Central memory CD8-positive, alpha-beta T cell (primary cell): ENCODE measurements at regions not wholly inside any gene's neighbourhood (a gene's known extent, or its start where the extent isn't known, plus 50 kb on each side); places are given as distances from the start of the nearest gene placed in this dataset.

ENCODE experiments used
- ATAC-seq: fragments of 150-1000 bp; cut with Tn5 transposase; replicated peaks from 2 replicates; pipeline ENCODE4 v1.10.0; 2022; ENCODE audit warnings: mild to moderate bottlenecking, moderate FRiP score, moderate number of reproducible peaks; ENCODE audit not compliant: poor library complexity, severe bottlenecking; ENCODE audit errors: extremely low read depth
- DNase-seq, 2 donors: peaks; one replicate each; pipeline ENCODE4 v3.0.0; 2021; ENCODE audit warnings: low spot score in 2 of 2
- H3K27ac Mint-ChIP-seq: one replicate; pipeline ENCODE4 v1.8.0; 2022; ENCODE audit warnings: low read depth, mild to moderate bottlenecking, moderate library complexity, mixed read lengths
- H3K27me3 Mint-ChIP-seq: one replicate; pipeline ENCODE4 v1.8.0; 2022; ENCODE audit warnings: mixed read lengths
- H3K36me3 Mint-ChIP-seq: one replicate; pipeline ENCODE4 v1.8.0; 2022; ENCODE audit warnings: mild to moderate bottlenecking, moderate library complexity, mixed read lengths; ENCODE audit not compliant: insufficient read depth
- H3K4me1 Mint-ChIP-seq: one replicate; pipeline ENCODE4 v1.8.0; 2022; ENCODE audit warnings: mixed read lengths
- H3K4me3 Mint-ChIP-seq: one replicate; pipeline ENCODE4 v1.8.0; 2022; ENCODE audit warnings: mild to moderate bottlenecking, moderate library complexity, mixed read lengths
- H3K9me3 Mint-ChIP-seq: one replicate; pipeline ENCODE4 v1.8.0; 2022; ENCODE audit warnings: mixed read lengths

GRCh38 chr14:48792376-48793024, 793.7 kb downstream of the RPS29 start:
- Mint-ChIP-seq H3K27me3 (no peaks in the 10 kb centered on the region), H3K9me3 (peaks cover 20% of the 10 kb centered on the region), H3K4me3 (no peak overlapping the region), H3K27ac (no peak overlapping the region), H3K36me3 (peaks cover 2% of the 10 kb centered on the region), H3K4me1 (no peaks in the 10 kb centered on the region)
- ATAC-seq (no peak), DNase-seq (no peak)

GRCh38 chr14:48788771-48789170, 797.4 kb downstream of the RPS29 start:
- Mint-ChIP-seq H3K36me3 (no peaks in the 10 kb centered on the region), H3K4me3 (no peak overlapping the region), H3K27me3 (no peaks in the 10 kb centered on the region), H3K9me3 (peaks cover 12% of the 10 kb centered on the region), H3K4me1 (no peaks in the 10 kb centered on the region), H3K27ac (no peak overlapping the region)
- ATAC-seq (no peak), DNase-seq (no peak)

GRCh38 chr14:48786498-48786897, 799.7 kb downstream of the RPS29 start:
- Mint-ChIP-seq H3K4me1 (no peaks in the 10 kb centered on the region), H3K27ac (no peak overlapping the region), H3K36me3 (no peaks in the 10 kb centered on the region), H3K9me3 (peaks cover 18% of the 10 kb centered on the region), H3K4me3 (no peak overlapping the region), H3K27me3 (no peaks in the 10 kb centered on the region)
- ATAC-seq (no peak), DNase-seq (no peak)

GRCh38 chr14:48771717-48772116, 814.5 kb downstream of the RPS29 start:
- no peaks in the 10 kb centered on the region for H3K4me1 Mint-ChIP-seq
- DNase-seq: no peak

GRCh38 chr14:48751293-48751692, 834.9 kb downstream of the RPS29 start:
- H3K27ac Mint-ChIP-seq: no peak overlapping the region
- H3K4me1 Mint-ChIP-seq: no peaks in the 10 kb centered on the region
- H3K4me3 Mint-ChIP-seq: no peak overlapping the region

More at GRCh38 chr14:48771717-48772116, 814.5 kb downstream of the RPS29 start:
- Mint-ChIP-seq H3K4me3 (no peak overlapping the region), H3K27me3 (no peaks in the 10 kb centered on the region), H3K27ac (no peak overlapping the region), H3K9me3 (peaks cover 12% of the 10 kb centered on the region), H3K36me3 (no peaks in the 10 kb centered on the region)
- ATAC-seq: no peak

GRCh38 chr14:48748151-48748675, 838.0 kb downstream of the RPS29 start:
- no peak overlapping the region for H3K4me3 Mint-ChIP-seq
- H3K27me3 Mint-ChIP-seq: no peaks in the 10 kb centered on the region
- H3K36me3 Mint-ChIP-seq: no peaks in the 10 kb centered on the region
- no peaks in the 10 kb centered on the region for H3K4me1 Mint-ChIP-seq
- no peak overlapping the region for H3K27ac Mint-ChIP-seq
- DNase-seq (no peak), ATAC-seq (no peak)
- H3K9me3 Mint-ChIP-seq: peaks cover 16% of the 10 kb centered on the region

More at GRCh38 chr14:48751293-48751692, 834.9 kb downstream of the RPS29 start:
- ATAC-seq (no peak), DNase-seq (no peak)
- H3K27me3 Mint-ChIP-seq: no peaks in the 10 kb centered on the region
- no peaks in the 10 kb centered on the region for H3K36me3 Mint-ChIP-seq
- peaks cover 6% of the 10 kb centered on the region for H3K9me3 Mint-ChIP-seq

GRCh38 chr14:48747561-48748089, 838.6 kb downstream of the RPS29 start:
- DNase-seq: no peak
- Mint-ChIP-seq H3K27me3 (no peaks in the 10 kb centered on the region), H3K27ac (no peak overlapping the region), H3K4me3 (no peak overlapping the region), H3K9me3 (peaks cover 16% of the 10 kb centered on the region), H3K4me1 (no peaks in the 10 kb centered on the region), H3K36me3 (no peaks in the 10 kb centered on the region)
- ATAC-seq: no peak

GRCh38 chr14:48744202-48744601, 842.0 kb downstream of the RPS29 start:
- no peak overlapping the region for H3K27ac Mint-ChIP-seq
- peaks cover 22% of the 10 kb centered on the region for H3K9me3 Mint-ChIP-seq
- no peaks in the 10 kb centered on the region for H3K4me1 Mint-ChIP-seq
- H3K4me3 Mint-ChIP-seq: no peak overlapping the region
- H3K27me3 Mint-ChIP-seq: no peaks in the 10 kb centered on the region
- ATAC-seq (no peak), DNase-seq (no peak)
- H3K36me3 Mint-ChIP-seq: no peaks in the 10 kb centered on the region

GRCh38 chr14:48738186-48738925, 847.8 kb downstream of the RPS29 start:
- Mint-ChIP-seq H3K4me3 (no peak overlapping the region), H3K36me3 (peaks cover 2% of the 10 kb centered on the region), H3K9me3 (peaks cover 13% of the 10 kb centered on the region), H3K4me1 (no peaks in the 10 kb centered on the region), H3K27me3 (no peaks in the 10 kb centered on the region), H3K27ac (no peak overlapping the region)
- ATAC-seq (no peak), DNase-seq (no peak)

GRCh38 chr14:48735607-48736006, 850.6 kb downstream of the RPS29 start:
- Mint-ChIP-seq H3K9me3 (no peaks in the 10 kb centered on the region), H3K27me3 (no peaks in the 10 kb centered on the region)

GRCh38 chr14:48731260-48731659, 854.9 kb downstream of the RPS29 start:
- Mint-ChIP-seq H3K36me3 (no peaks in the 10 kb centered on the region), H3K27ac (no peak overlapping the region), H3K4me3 (no peak overlapping the region), H3K9me3 (no peaks in the 10 kb centered on the region), H3K4me1 (no peaks in the 10 kb centered on the region), H3K27me3 (no peaks in the 10 kb centered on the region)
- ATAC-seq: no peak
- DNase-seq: no peak

More at GRCh38 chr14:48735607-48736006, 850.6 kb downstream of the RPS29 start:
- no peak for DNase-seq
- Mint-ChIP-seq H3K4me1 (no peaks in the 10 kb centered on the region), H3K36me3 (peaks cover 2% of the 10 kb centered on the region), H3K27ac (no peak overlapping the region), H3K4me3 (no peak overlapping the region)
- ATAC-seq: no peak

- ATAC-seq: no peak
- H3K27ac Mint-ChIP-seq: no peak overlapping the region
- DNase-seq: no peak
- no peaks in the 10 kb centered on the region for H3K9me3 Mint-ChIP-seq
- no peaks in the 10 kb centered on the region for H3K27me3 Mint-ChIP-seq
- H3K4me1 Mint-ChIP-seq: no peaks in the 10 kb centered on the region
- H3K36me3 Mint-ChIP-seq: no peaks in the 10 kb centered on the region
- H3K4me3 Mint-ChIP-seq: no peak overlapping the region
These were observed 860.0 kb downstream of the RPS29 start for GRCh38 chr14:48726080-48726642.
